Nephron (organoid): ENCODE measurements at regions not wholly inside any gene's neighbourhood (a gene's known extent, or its start where the extent isn't known, plus 50 kb on each side); places are given as distances from the start of the nearest gene placed in this dataset.
"Not testable (repeated sequence)": the region's sequence is repeated elsewhere in the genome, so short reads cannot be mapped to it uniquely, and the experiment has no call there.

Source experiments
- H3K27ac Mint-ChIP-seq, 3 experiments: 2 replicates each; pipeline ENCODE4 v1.8.0; 2020; ENCODE audit warnings: mixed read lengths in 3 of 3, mild to moderate bottlenecking in 2 of 3, moderate library complexity in 1 of 3
- H3K27me3 Mint-ChIP-seq: 2 replicates; pipeline ENCODE4 v1.8.0; 2021; ENCODE audit warnings: low read depth, mild to moderate bottlenecking, moderate library complexity, mixed read lengths
- H3K36me3 Mint-ChIP-seq: 2 replicates; pipeline ENCODE4 v1.8.0; 2020; ENCODE audit warnings: low read depth, mixed read lengths
- H3K4me1 Mint-ChIP-seq: 2 replicates; pipeline ENCODE4 v1.8.0; 2020; ENCODE audit warnings: mixed read lengths
- H3K4me3 Mint-ChIP-seq, 3 experiments: 2 replicates each; pipeline ENCODE4 v1.8.0; 2020; ENCODE audit warnings: mild to moderate bottlenecking in 3 of 3, mixed read lengths in 3 of 3, moderate library complexity in 2 of 3
- H3K9me3 Mint-ChIP-seq: 2 replicates; pipeline ENCODE4 v1.8.0; 2020; ENCODE audit warnings: mixed read lengths
- TF ChIP-seq, protein P1 (sequence below), 3 experiments: fragments of 200-600 bp; sonication (generic); IDR thresholded peaks; one replicate each; pipeline ENCODE4 v1.5.0; 2021; ENCODE audit warnings: antibody characterized with exemption in 3 of 3; ENCODE audit not compliant: unreplicated experiment in 3 of 3

DNA sequence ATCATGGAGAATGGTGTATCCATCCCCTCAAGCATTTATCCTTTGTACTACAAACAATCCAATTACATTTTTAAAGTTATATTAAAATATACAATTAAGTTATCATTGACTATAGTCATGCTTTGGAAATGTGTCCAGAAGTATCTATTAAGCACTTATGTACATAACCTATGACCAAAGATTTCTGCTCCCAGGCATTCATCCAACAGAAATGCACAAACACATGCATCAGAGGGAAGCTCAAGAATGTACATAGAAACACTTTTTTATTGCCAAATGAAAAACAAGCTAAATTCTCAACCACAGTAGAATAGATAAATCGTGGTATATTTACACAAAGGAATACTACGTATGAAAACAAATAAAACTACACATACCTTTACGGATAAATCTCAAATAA lies 700.5 kb upstream of the ZNF608 start:
- H3K27ac Mint-ChIP-seq: no peak overlapping the region
- H3K4me3 Mint-ChIP-seq: no peak overlapping the region
- H3K9me3 Mint-ChIP-seq: peaks cover 31% of the 10 kb centered on the region
- peaks cover 25% of the 10 kb centered on the region for H3K36me3 Mint-ChIP-seq
- TF ChIP-seq, protein P1, sequence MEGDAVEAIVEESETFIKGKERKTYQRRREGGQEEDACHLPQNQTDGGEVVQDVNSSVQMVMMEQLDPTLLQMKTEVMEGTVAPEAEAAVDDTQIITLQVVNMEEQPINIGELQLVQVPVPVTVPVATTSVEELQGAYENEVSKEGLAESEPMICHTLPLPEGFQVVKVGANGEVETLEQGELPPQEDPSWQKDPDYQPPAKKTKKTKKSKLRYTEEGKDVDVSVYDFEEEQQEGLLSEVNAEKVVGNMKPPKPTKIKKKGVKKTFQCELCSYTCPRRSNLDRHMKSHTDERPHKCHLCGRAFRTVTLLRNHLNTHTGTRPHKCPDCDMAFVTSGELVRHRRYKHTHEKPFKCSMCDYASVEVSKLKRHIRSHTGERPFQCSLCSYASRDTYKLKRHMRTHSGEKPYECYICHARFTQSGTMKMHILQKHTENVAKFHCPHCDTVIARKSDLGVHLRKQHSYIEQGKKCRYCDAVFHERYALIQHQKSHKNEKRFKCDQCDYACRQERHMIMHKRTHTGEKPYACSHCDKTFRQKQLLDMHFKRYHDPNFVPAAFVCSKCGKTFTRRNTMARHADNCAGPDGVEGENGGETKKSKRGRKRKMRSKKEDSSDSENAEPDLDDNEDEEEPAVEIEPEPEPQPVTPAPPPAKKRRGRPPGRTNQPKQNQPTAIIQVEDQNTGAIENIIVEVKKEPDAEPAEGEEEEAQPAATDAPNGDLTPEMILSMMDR (IDR thresholded peaks at IDR 0.05; ENCODE audit: unreplicated experiment in 3 of 3): no peak
- no peaks in the 10 kb centered on the region for H3K4me1 Mint-ChIP-seq
- H3K27me3 Mint-ChIP-seq: no peaks in the 10 kb centered on the region

DNA sequence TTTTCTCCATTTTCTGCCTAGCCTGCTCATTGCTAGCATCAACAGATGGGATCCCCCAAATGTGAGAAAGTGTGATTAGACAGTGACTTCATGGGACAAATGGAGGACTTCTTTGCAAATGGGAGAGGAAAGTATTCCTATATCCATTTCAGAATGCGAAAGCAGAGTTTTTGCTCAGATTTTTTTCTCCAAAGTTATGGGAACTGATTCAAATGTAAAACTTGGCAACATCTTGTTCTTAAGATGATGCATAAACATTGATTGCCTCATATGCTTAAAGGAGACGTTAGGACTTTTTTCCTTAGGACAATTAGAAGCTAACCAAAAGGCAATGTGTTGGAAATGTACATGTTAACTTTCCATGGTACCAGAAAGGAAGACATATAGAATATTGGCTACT lies 704.3 kb upstream of the ZNF608 start:
- H3K9me3 Mint-ChIP-seq: peaks cover 4% of the 10 kb centered on the region
- H3K27ac Mint-ChIP-seq: no peak overlapping the region
- H3K36me3 Mint-ChIP-seq: no peaks in the 10 kb centered on the region
- no peak overlapping the region for H3K4me3 Mint-ChIP-seq
- TF ChIP-seq, protein P1 (IDR thresholded peaks at IDR 0.05; ENCODE audit: unreplicated experiment in 3 of 3): no peak
- H3K27me3 Mint-ChIP-seq: no peaks in the 10 kb centered on the region
- H3K4me1 Mint-ChIP-seq: no peaks in the 10 kb centered on the region

DNA sequence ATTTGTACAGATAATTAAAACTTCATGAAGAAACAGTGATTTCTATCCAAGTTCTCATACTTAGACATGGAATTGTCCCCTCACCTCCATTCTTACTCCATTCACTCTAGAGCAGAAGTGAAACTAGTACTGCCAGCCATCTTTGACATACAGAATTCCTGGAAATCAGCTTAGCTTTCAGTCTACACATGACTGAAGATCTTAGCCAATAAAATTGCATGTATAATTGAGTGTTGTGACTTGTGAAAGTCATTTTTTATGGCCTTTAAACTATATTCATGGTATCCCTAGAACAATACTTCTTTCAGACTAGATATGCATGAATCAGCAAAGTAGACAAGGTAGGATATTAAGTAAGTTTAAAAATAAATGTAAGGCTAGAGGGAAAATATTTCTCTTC lies 705.2 kb upstream of the ZNF608 start:
- TF ChIP-seq, protein P1 (IDR thresholded peaks at IDR 0.05; ENCODE audit: unreplicated experiment in 3 of 3): no peak
- H3K36me3 Mint-ChIP-seq: no peaks in the 10 kb centered on the region

DNA sequence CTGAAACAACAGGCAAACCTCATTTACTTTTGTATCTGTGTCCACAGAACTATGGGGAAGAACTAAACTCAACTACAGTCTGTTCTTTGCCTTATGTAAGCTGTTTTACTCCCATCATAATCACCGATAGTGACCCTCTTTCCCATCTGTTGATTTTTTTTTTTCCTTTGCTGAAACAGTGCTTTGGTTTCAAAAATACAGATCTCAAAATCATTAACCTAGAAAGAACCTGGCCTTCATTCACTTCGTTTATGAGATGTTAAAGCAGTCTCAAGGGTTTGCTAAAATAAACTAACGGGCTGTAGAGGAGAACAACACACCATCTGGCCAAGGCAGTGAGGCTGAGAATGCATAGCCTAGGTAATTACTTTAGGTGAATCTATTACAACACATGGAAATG lies 706.6 kb upstream of the ZNF608 start:
- Mint-ChIP-seq H3K4me3 (no peak overlapping the region), H3K36me3 (peaks cover 5% of the 10 kb centered on the region), H3K27me3 (no peaks in the 10 kb centered on the region), H3K9me3 (peaks cover 10% of the 10 kb centered on the region), H3K4me1 (no peaks in the 10 kb centered on the region), H3K27ac (no peak overlapping the region)
- TF ChIP-seq, protein P1 (IDR thresholded peaks at IDR 0.05; ENCODE audit: unreplicated experiment in 3 of 3): no peak

More for the DNA sequence above, 705.2 kb upstream of the ZNF608 start:
- Mint-ChIP-seq H3K4me1 (no peaks in the 10 kb centered on the region), H3K27ac (no peak overlapping the region), H3K9me3 (peaks cover 4% of the 10 kb centered on the region), H3K27me3 (no peaks in the 10 kb centered on the region), H3K4me3 (no peak overlapping the region)

DNA sequence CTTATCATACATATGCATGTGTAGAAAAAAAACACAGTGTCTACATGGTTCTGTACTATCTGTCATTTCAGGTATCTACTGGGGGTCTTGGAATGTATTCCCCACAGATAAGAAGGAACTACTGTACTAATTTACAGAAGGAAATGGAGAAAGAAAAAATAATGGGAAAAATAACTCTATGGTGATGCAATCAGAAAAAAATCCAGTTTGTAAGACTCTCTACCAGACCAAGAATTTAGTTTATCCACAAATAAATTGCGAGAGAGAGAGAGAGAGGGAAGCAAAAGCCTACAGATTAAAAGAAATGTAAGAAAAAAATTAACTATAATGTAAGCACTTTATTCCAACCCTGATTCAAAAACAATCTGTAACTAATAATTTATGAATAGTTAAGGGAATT lies 708.6 kb upstream of the ZNF608 start:
- no peak overlapping the region for H3K4me3 Mint-ChIP-seq
- no peak overlapping the region for H3K27ac Mint-ChIP-seq
- no peaks in the 10 kb centered on the region for H3K4me1 Mint-ChIP-seq
- TF ChIP-seq, protein P1 (IDR thresholded peaks at IDR 0.05; ENCODE audit: unreplicated experiment in 3 of 3): no peak
- no peaks in the 10 kb centered on the region for H3K27me3 Mint-ChIP-seq
- H3K9me3 Mint-ChIP-seq: peaks cover 20% of the 10 kb centered on the region
- H3K36me3 Mint-ChIP-seq: peaks cover 16% of the 10 kb centered on the region

DNA sequence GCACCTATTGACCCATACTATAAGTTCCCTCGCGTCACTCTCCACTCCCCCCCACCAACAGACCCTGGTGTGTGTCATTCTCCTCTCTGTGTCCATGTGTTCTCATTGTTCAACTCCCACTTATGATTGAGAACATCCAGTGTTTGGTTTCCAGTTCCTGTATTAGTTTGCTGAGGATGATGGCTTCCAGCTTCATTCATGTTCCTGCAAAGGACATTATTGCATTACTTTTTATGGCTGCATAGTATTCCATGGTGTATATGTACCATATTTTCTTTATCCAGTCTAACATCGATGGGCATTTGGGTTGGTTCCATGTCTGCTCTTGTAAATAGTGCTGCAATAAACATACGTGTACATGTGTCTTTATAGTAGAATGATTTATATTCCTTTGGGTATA lies 709.6 kb upstream of the ZNF608 start:
- not testable (repeated sequence) for H3K4me3 Mint-ChIP-seq, H3K27ac Mint-ChIP-seq, H3K27me3 Mint-ChIP-seq, H3K4me1 Mint-ChIP-seq
- peaks cover 20% of the 10 kb centered on the region for H3K9me3 Mint-ChIP-seq
- peaks cover 16% of the 10 kb centered on the region for H3K36me3 Mint-ChIP-seq
